WERI-Rb-1 (cell line): ENCODE measurements at regions not wholly inside any gene's neighbourhood (a gene's known extent, or its start where the extent isn't known, plus 50 kb on each side); places are given as distances from the start of the nearest gene placed in this dataset.
A peak's percentile ranks its signal among the peaks of the same experiment; 100 is the strongest.

Experiments used
- DNase-seq: peaks from one replicate; pipeline ENCODE4 v3.0.0-alpha.2; 2020
- H3K27ac ChIP-seq: fragments of 250-450 bp; sonication (Bioruptor Pico); 2 replicates; pipeline ENCODE4 v1.5.1; 2020; ENCODE audit warnings: mild to moderate bottlenecking, moderate library complexity
- H3K27me3 ChIP-seq: fragments of 250-450 bp; sonication (Bioruptor Pico); 2 replicates; pipeline ENCODE4 v1.5.1; 2021; ENCODE audit warnings: mild to moderate bottlenecking, low read depth, moderate library complexity; ENCODE audit not compliant: insufficient read depth, severe bottlenecking
- H3K36me3 ChIP-seq: fragments of 250-450 bp; sonication (Bioruptor Pico); 2 replicates; pipeline ENCODE4 v1.5.1; 2020; ENCODE audit warnings: mild to moderate bottlenecking, moderate library complexity
- H3K4me3 ChIP-seq: 2 replicates; pipeline ENCODE4 v1.5.1; 2011; ENCODE audit warnings: low read depth, mild to moderate bottlenecking, control low read depth, low read length
- H3K9me3 ChIP-seq: fragments of 250-450 bp; sonication (Bioruptor Pico); 2 replicates; pipeline ENCODE4 v1.5.1; 2021; ENCODE audit warnings: mild to moderate bottlenecking, moderate library complexity; ENCODE audit not compliant: severe bottlenecking
- CTCF ChIP-seq: IDR thresholded peaks from 2 replicates; pipeline ENCODE4 v1.5.1; 2011; ENCODE audit warnings: low read depth, mild to moderate bottlenecking, control low read depth, inconsistent platforms, low read length

- no peaks in the 10 kb centered on the region for H3K36me3 ChIP-seq
- no peaks in the 10 kb centered on the region for H3K9me3 ChIP-seq
- TF ChIP-seq CTCF = no peak
- H3K27me3 ChIP-seq = no peaks in the 10 kb centered on the region
- DNase-seq = no peak
- H3K27ac ChIP-seq = no peak overlapping the region
- no peak overlapping the region for H3K4me3 ChIP-seq
These were observed 464.0 kb downstream of the BRD1 start for GRCh38 chr22:49363526-49364230.

- Histone ChIP-seq H3K27ac (peak overlapping the region; percentile 43), H3K4me3 (no peak overlapping the region), H3K36me3 (no peaks in the 10 kb centered on the region), H3K9me3 (no peaks in the 10 kb centered on the region), H3K27me3 (no peaks in the 10 kb centered on the region)
- TF ChIP-seq CTCF = no peak
- no peak for DNase-seq
These were observed 465.3 kb downstream of the BRD1 start for GRCh38 chr22:49362211-49362839.

- Histone ChIP-seq H3K27me3 (no peaks in the 10 kb centered on the region), H3K4me3 (no peak overlapping the region), H3K36me3 (no peaks in the 10 kb centered on the region), H3K9me3 (no peaks in the 10 kb centered on the region), H3K27ac (no peak overlapping the region)
- no peak for DNase-seq
- no peak for TF ChIP-seq CTCF
These were observed 466.5 kb downstream of the BRD1 start for GRCh38 chr22:49361164-49361563.

- Histone ChIP-seq H3K36me3 (no peaks in the 10 kb centered on the region), H3K27ac (no peak overlapping the region), H3K27me3 (no peaks in the 10 kb centered on the region), H3K9me3 (no peaks in the 10 kb centered on the region), H3K4me3 (no peak overlapping the region)
- no peak for DNase-seq
- TF ChIP-seq CTCF = no peak
These were observed 466.9 kb downstream of the BRD1 start for GRCh38 chr22:49360746-49361145.

- no peak for TF ChIP-seq CTCF
- H3K4me3 ChIP-seq = no peak overlapping the region
- H3K36me3 ChIP-seq = no peaks in the 10 kb centered on the region
- no peaks in the 10 kb centered on the region for H3K9me3 ChIP-seq
- no peaks in the 10 kb centered on the region for H3K27me3 ChIP-seq
- no peak for DNase-seq
- H3K27ac ChIP-seq = no peak overlapping the region
These were observed 468.6 kb downstream of the BRD1 start for GRCh38 chr22:49359076-49359475.
